HEK293T (cell line): ENCODE measurements at regions not wholly inside any gene's neighbourhood (a gene's known extent, or its start where the extent isn't known, plus 50 kb on each side); places are given as distances from the start of the nearest gene placed in this dataset.

Source experiments
- ARNT ChIP-seq: fragments of 450-650 bp; IDR thresholded peaks from 2 replicates; pipeline ENCODE4 v1.6.1; 2017; ENCODE audit warnings: mild to moderate bottlenecking
- BHLHE40 ChIP-seq: fragments of 450-650 bp; IDR thresholded peaks from 2 replicates; pipeline ENCODE4 v1.6.1; 2016; ENCODE audit warnings: mild to moderate bottlenecking, moderate library complexity, borderline replicate concordance
- FOXA1 ChIP-seq: fragments of 450-650 bp; IDR thresholded peaks from 2 replicates; pipeline ENCODE4 v1.6.1; 2016; ENCODE audit warnings: mild to moderate bottlenecking
- FOXK2 ChIP-seq: fragments of 450-650 bp; IDR thresholded peaks from 2 replicates; pipeline ENCODE4 v1.6.1; 2016; ENCODE audit warnings: mild to moderate bottlenecking
- FOXM1 ChIP-seq: fragments of 450-650 bp; IDR thresholded peaks from 2 replicates; pipeline ENCODE4 v1.6.1; 2017; ENCODE audit warnings: mild to moderate bottlenecking, borderline replicate concordance
- HDGF ChIP-seq: fragments of 450-650 bp; IDR thresholded peaks from 2 replicates; pipeline ENCODE4 v1.6.1; 2017; ENCODE audit warnings: antibody characterized with exemption, borderline replicate concordance
- L3MBTL2 ChIP-seq: fragments of 450-650 bp; conservative IDR thresholded peaks from 2 replicates; pipeline ENCODE4 v1.6.1; 2016; ENCODE audit warnings: mild to moderate bottlenecking
- SP1 ChIP-seq: fragments of 450-650 bp; IDR thresholded peaks from 2 replicates; pipeline ENCODE4 v1.6.1; 2017
- SUZ12 ChIP-seq: fragments of 450-650 bp; IDR thresholded peaks from 2 replicates; pipeline ENCODE4 v1.6.1; 2016; ENCODE audit warnings: mild to moderate bottlenecking
- TARDBP ChIP-seq: fragments of 450-650 bp; IDR thresholded peaks from 2 replicates; pipeline ENCODE4 v1.6.1; 2016

DNA sequence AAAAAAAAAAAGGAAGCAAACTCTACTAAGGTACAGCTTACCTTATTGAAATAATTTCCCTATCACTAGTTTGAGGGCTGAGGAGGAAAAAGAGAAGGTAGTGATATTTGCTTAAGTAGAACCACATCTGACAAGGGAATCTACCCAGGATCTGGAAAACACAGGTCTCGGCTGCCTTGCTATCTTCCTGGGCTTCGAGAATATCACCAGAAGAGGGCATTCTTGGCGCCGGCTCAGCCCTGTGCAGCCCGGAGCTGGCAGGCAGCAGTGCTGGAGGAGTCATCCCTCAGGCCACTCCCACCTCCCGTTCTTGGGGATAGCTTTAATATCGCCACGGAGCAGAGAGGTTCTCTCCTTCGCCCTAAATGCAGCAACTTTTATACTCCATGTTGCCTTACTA, 1181.2 kb downstream of the VRK1 start:
- TF ChIP-seq L3MBTL2: no peak
- TF ChIP-seq SUZ12: no peak
- no peak for TF ChIP-seq SP1
- TF ChIP-seq HDGF: no peak
- TF ChIP-seq FOXK2: no peak
- TF ChIP-seq BHLHE40: no peak
- no peak for TF ChIP-seq ARNT
- TF ChIP-seq FOXM1: no peak
- no peak for TF ChIP-seq TARDBP
- no peak for TF ChIP-seq FOXA1
